ENCODE measurements at regions not wholly inside any gene's neighbourhood (a gene's known extent, or its start where the extent isn't known, plus 50 kb on each side); places are given as distances from the start of the nearest gene placed in this dataset.
"Not testable (repeated sequence)": the region's sequence is repeated elsewhere in the genome, so short reads cannot be mapped to it uniquely, and the experiment has no call there.

DNA sequence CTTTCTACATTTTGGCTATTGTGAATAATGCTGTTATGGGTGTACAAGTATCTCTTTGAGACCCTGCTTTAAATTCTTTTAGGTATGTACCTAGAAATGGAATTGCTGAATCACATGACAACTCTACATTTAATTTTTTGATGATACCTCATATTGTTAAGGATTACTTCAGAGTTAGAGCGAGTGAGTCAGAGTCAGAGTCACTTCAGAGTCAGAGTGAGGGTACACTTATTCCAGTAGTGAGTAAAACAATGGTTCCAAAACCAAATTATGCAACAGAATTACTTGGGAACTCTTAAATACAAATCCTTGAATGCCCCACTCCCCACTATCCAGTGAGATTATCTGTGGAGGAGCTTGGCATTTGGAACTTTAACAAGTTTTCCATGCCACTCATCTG is 50.3 kb upstream of the SNRK start:
- Histone ChIP-seq H3K27ac (no peak overlapping the region), H3K4me3 (no peak overlapping the region), H3K27me3 (no peaks in the 10 kb centered on the region), H3K36me3 (no peaks in the 10 kb centered on the region), H3K9me3 (no peaks in the 10 kb centered on the region), H3K4me1 (peaks cover 0 to 3% (median 0%) of the 10 kb centered on the region in 4 donors)
- TF ChIP-seq, protein P1, sequence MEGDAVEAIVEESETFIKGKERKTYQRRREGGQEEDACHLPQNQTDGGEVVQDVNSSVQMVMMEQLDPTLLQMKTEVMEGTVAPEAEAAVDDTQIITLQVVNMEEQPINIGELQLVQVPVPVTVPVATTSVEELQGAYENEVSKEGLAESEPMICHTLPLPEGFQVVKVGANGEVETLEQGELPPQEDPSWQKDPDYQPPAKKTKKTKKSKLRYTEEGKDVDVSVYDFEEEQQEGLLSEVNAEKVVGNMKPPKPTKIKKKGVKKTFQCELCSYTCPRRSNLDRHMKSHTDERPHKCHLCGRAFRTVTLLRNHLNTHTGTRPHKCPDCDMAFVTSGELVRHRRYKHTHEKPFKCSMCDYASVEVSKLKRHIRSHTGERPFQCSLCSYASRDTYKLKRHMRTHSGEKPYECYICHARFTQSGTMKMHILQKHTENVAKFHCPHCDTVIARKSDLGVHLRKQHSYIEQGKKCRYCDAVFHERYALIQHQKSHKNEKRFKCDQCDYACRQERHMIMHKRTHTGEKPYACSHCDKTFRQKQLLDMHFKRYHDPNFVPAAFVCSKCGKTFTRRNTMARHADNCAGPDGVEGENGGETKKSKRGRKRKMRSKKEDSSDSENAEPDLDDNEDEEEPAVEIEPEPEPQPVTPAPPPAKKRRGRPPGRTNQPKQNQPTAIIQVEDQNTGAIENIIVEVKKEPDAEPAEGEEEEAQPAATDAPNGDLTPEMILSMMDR (IDR thresholded peaks at IDR 0.05): no peak
- no peak for DNase-seq
- intact Hi-C loops (cut with DNase I; ENCODE audit: low total_unique reads): no loop called here

GRCh38 chr3:43233062-43233461 is 53.3 kb upstream of the SNRK start:
- peaks cover 0 to 3% (median 0%) of the 10 kb centered on the region in 4 donors for H3K4me1 ChIP-seq
- intact Hi-C loops (cut with DNase I; ENCODE audit: low total_unique reads): no loop called here
- TF ChIP-seq, protein P1 (IDR thresholded peaks at IDR 0.05): no peak
- no peak for DNase-seq
- no peak overlapping the region for H3K4me3 ChIP-seq
- H3K27ac ChIP-seq: no peak overlapping the region
- peaks cover 0 to 9% (median 7%) of the 10 kb centered on the region in 3 donors for H3K9me3 ChIP-seq
- no peaks in the 10 kb centered on the region for H3K27me3 ChIP-seq
- H3K36me3 ChIP-seq: no peaks in the 10 kb centered on the region

- TF ChIP-seq, protein P1 (IDR thresholded peaks at IDR 0.05): no peak
- no peak overlapping the region for H3K27ac ChIP-seq
- H3K9me3 ChIP-seq: peaks cover 0 to 21% (median 16%) of the 10 kb centered on the region in 3 donors
- no peak for DNase-seq
- H3K4me3 ChIP-seq: no peak overlapping the region
- no peaks in the 10 kb centered on the region for H3K36me3 ChIP-seq
- intact Hi-C loops (cut with DNase I; ENCODE audit: low total_unique reads): no loop called here
- H3K27me3 ChIP-seq: no peaks in the 10 kb centered on the region
- H3K4me1 ChIP-seq: peaks cover 0 to 3% (median 0%) of the 10 kb centered on the region in 4 donors
Observed at GRCh38 chr3:43231276-43232000, 54.9 kb upstream of the SNRK start.

DNA sequence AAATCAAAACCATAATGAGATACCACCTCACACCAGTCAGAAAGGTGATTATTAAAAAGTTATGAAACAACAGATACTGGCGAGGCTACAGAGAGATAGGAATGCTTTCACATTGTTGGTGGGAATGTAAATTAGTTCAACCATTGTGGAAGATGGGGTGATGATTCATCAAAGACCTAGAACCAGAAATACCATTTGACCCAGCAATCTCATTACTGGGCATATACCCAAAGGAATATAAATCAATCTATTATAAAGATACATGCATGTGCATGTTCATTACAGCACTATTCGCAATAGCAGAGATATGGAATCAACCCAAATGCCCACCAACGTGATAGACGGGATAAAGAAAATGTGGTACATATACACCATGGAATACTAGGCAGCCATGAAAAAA is 56.5 kb upstream of the SNRK start:
- H3K4me1 ChIP-seq; H3K27me3 ChIP-seq; intact Hi-C loops (cut with DNase I; ENCODE audit: low total_unique reads); H3K36me3 ChIP-seq; H3K27ac ChIP-seq; DNase-seq; H3K4me3 ChIP-seq: not testable (repeated sequence)
- peaks cover 0 to 21% (median 16%) of the 10 kb centered on the region in 3 donors for H3K9me3 ChIP-seq

DNA sequence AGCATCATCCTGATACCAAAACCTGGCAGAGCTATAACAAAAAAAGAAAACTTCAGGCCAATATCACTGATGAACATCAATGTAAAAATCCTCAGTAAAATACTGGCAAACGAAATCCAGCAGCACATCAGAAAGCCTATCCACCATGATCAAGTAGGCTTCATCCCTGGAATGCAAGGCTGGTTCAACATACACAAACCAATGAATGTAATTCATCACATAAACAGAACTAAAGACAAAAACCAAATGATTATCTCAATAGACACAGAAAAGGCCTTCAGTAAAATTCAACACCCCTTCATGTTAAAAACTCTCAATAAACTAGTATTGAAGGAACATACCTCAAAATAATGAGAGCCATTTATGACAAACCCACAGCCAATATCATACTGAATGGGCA is 58.7 kb upstream of the SNRK start:
- peaks cover 0 to 21% (median 19%) of the 10 kb centered on the region in 3 donors for H3K9me3 ChIP-seq
- H3K27me3 ChIP-seq; DNase-seq; H3K4me3 ChIP-seq; H3K27ac ChIP-seq; H3K36me3 ChIP-seq; H3K4me1 ChIP-seq; intact Hi-C loops (cut with DNase I; ENCODE audit: low total_unique reads): not testable (repeated sequence)

GRCh38 chr3:43224405-43225073 is 61.8 kb upstream of the SNRK start:
- Histone ChIP-seq H3K4me1 (no peaks in the 10 kb centered on the region), H3K9me3 (peaks cover 0 to 21% (median 21%) of the 10 kb centered on the region in 3 donors), H3K27me3 (no peaks in the 10 kb centered on the region), H3K36me3 (no peaks in the 10 kb centered on the region), H3K4me3 (no peak overlapping the region), H3K27ac (no peak overlapping the region)
- no peak for DNase-seq
- TF ChIP-seq, protein P1 (IDR thresholded peaks at IDR 0.05): no peak
- intact Hi-C loops (cut with DNase I; ENCODE audit: low total_unique reads): no loop called here
